IMR-90 (cell line): ENCODE measurements at regions not wholly inside any gene's neighbourhood (a gene's known extent, or its start where the extent isn't known, plus 50 kb on each side); places are given as distances from the start of the nearest gene placed in this dataset.

Source experiments
- ATAC-seq: fragments of 200-7000 bp; cut with Tn5 transposase; 2 replicates; pipeline ENCODE4 v1.9.1; 2020; ENCODE audit warnings: low read depth, mild to moderate bottlenecking, moderate library complexity
- BruUV-seq: library from RNA; stranded (reverse); fragments of 400-500 nt; replicated peaks from 2 replicates; lab custom pipeline; 2021; lab: Mats Ljungman, UMichigan
- CTCF ChIA-PET: fragments of 300-600 bp; formaldehyde crosslinking; extraction: SDS; loops from one replicate; lab custom pipeline; 2021; ENCODE audit warnings: antibody characterized with exemption; lab: Yijun Ruan, JAX
- POLR2A ChIA-PET: fragments of 300-600 bp; sonication (Branson Sonifier 250); formaldehyde crosslinking; loops from one replicate; lab custom pipeline; 2022; ENCODE audit warnings: antibody characterized with exemption; ENCODE audit not compliant: unreplicated experiment; lab: Charles Lee
- DNase-seq: peaks from one replicate; pipeline ENCODE4 v3.0.0; 2013
- H2AFZ ChIP-seq: replicated peaks from 2 replicates; pipeline ENCODE3; 2013; ENCODE audit warnings: low read length, mild to moderate bottlenecking; ENCODE audit not compliant: poor library complexity
- H2AK5ac ChIP-seq: 2 replicates; pipeline ENCODE4 v1.6.1; 2013; ENCODE audit warnings: low read depth, low read length, inconsistent platforms
- H2AK9ac ChIP-seq: replicated peaks from 2 replicates; pipeline ENCODE3; 2013; ENCODE audit warnings: mild to moderate bottlenecking, low read depth, low read length, moderate library complexity; ENCODE audit not compliant: poor library complexity
- H2BK120ac ChIP-seq: 2 replicates; pipeline ENCODE4 v1.6.1; 2013; ENCODE audit warnings: low read depth, low read length, inconsistent platforms
- H2BK15ac ChIP-seq: 3 replicates; pipeline ENCODE4 v1.6.1; 2013; ENCODE audit warnings: low read depth, low read length, inconsistent platforms
- H2BK20ac ChIP-seq: 2 replicates; pipeline ENCODE4 v1.6.1; 2013; ENCODE audit warnings: low read depth, mild to moderate bottlenecking, inconsistent platforms, low read length, moderate library complexity
- H2BK5ac ChIP-seq: 2 replicates; pipeline ENCODE4 v1.6.1; 2013; ENCODE audit warnings: mild to moderate bottlenecking, low read depth, low read length, inconsistent platforms; ENCODE audit not compliant: poor library complexity, severe bottlenecking
- H3K14ac ChIP-seq: replicated peaks from 2 replicates; pipeline ENCODE4 v1.6.1; 2013; ENCODE audit warnings: low read depth, low read length, inconsistent platforms
- H3K18ac ChIP-seq: 2 replicates; pipeline ENCODE4 v1.6.1; 2013; ENCODE audit warnings: low read depth, low read length, control low read depth
- H3K23ac ChIP-seq: 2 replicates; pipeline ENCODE4 v1.6.1; 2013; ENCODE audit warnings: low read depth, low read length, inconsistent platforms
- H3K27ac ChIP-seq: 2 replicates; pipeline ENCODE4 v1.5.1; 2013; ENCODE audit warnings: mild to moderate bottlenecking, control low read depth, low read length; ENCODE audit not compliant: insufficient read depth
- H3K27me3 ChIP-seq: 2 replicates; pipeline ENCODE4 v1.6.1; 2013; ENCODE audit warnings: low read length; ENCODE audit not compliant: control insufficient read depth, insufficient read depth
- H3K36me3 ChIP-seq: 2 replicates; pipeline ENCODE4 v1.6.1; 2013; ENCODE audit warnings: low read length, mixed read lengths; ENCODE audit not compliant: control insufficient read depth, insufficient read depth
- H3K4ac ChIP-seq: 2 replicates; pipeline ENCODE4 v1.6.1; 2013; ENCODE audit warnings: low read depth, low read length, inconsistent platforms
- H3K4me1 ChIP-seq: 2 replicates; pipeline ENCODE4 v1.6.1; 2013; ENCODE audit warnings: low read length, mixed read lengths; ENCODE audit not compliant: control insufficient read depth, insufficient read depth
- H3K4me2 ChIP-seq: 2 replicates; pipeline ENCODE4 v1.6.1; 2013; ENCODE audit warnings: low read depth, mild to moderate bottlenecking, control low read depth, low read length, moderate library complexity
- H3K4me3 ChIP-seq: 2 replicates; pipeline ENCODE4 v1.5.1; 2013; ENCODE audit warnings: low read depth, mild to moderate bottlenecking, control low read depth, low read length, moderate library complexity; ENCODE audit not compliant: insufficient read depth
- H3K56ac ChIP-seq: 2 replicates; pipeline ENCODE4 v1.6.1; 2013; ENCODE audit warnings: low read length, inconsistent platforms; ENCODE audit not compliant: insufficient read depth; ENCODE audit errors: extremely low read depth
- H3K79me1 ChIP-seq, 2 experiments: 2 replicates each; pipeline ENCODE4 v1.6.1; 2013; ENCODE audit warnings: low read length in 2 of 2, inconsistent platforms in 1 of 2, low read depth in 1 of 2
- H3K9ac ChIP-seq: 2 replicates; pipeline ENCODE4 v1.6.1; 2013; ENCODE audit warnings: low read depth, low read length, control low read depth
- H3K9me1 ChIP-seq: 2 replicates; pipeline ENCODE4 v1.6.1; 2013; ENCODE audit warnings: low read length, inconsistent platforms; ENCODE audit not compliant: insufficient read depth
- H3K9me3 ChIP-seq: 2 replicates; pipeline ENCODE4 v1.6.1; 2013; ENCODE audit warnings: low read length; ENCODE audit not compliant: control insufficient read depth, insufficient read depth
- H4K20me1 ChIP-seq: 2 replicates; pipeline ENCODE4 v1.6.1; 2013; ENCODE audit warnings: low read length, inconsistent platforms; ENCODE audit not compliant: insufficient read depth
- H4K5ac ChIP-seq: 2 replicates; pipeline ENCODE4 v1.6.1; 2013; ENCODE audit warnings: mild to moderate bottlenecking, low read depth, low read length, control low read depth
- H4K8ac ChIP-seq, 2 experiments: 2 replicates each; pipeline ENCODE4 v1.6.1; 2013; ENCODE audit warnings: low read depth in 2 of 2, low read length in 2 of 2, control low read depth in 1 of 2, inconsistent platforms in 1 of 2
- H4K91ac ChIP-seq: 2 replicates; pipeline ENCODE4 v1.6.1; 2013; ENCODE audit warnings: low read depth, low read length, inconsistent platforms; ENCODE audit not compliant: insufficient read depth
- BHLHE40 ChIP-seq: fragments of 150-350 bp; IDR thresholded peaks from 2 replicates; pipeline ENCODE4 v1.6.1; 2016; ENCODE audit warnings: mild to moderate bottlenecking, low read depth, low read length
- MAFK ChIP-seq: IDR thresholded peaks from 2 replicates; pipeline ENCODE4 v1.6.1; 2012; ENCODE audit warnings: low read depth, low read length, improper control_type of control experiment
- MXI1 ChIP-seq: IDR thresholded peaks from 2 replicates; pipeline ENCODE4 v1.6.1; 2012; ENCODE audit warnings: low read depth, mild to moderate bottlenecking, low read length, moderate library complexity, borderline replicate concordance
- NFE2L2 ChIP-seq: fragments of 150-350 bp; IDR thresholded peaks from 2 replicates; pipeline ENCODE4 v1.6.1; 2016; ENCODE audit warnings: low read depth, mild to moderate bottlenecking, low read length
- RFX5 ChIP-seq: IDR thresholded peaks from 2 replicates; pipeline ENCODE4 v1.8.0; 2012; ENCODE audit warnings: low read depth, mild to moderate bottlenecking, low read length, moderate library complexity
- SMC3 ChIP-seq: fragments of 150-350 bp; IDR thresholded peaks from 2 replicates; pipeline ENCODE4 v1.6.1; 2016; ENCODE audit warnings: low read depth, mild to moderate bottlenecking, antibody characterized with exemption, low read length, moderate library complexity
- WGBS, 2 experiments: methylation state at CpG; one replicate each; pipeline versions ENCODE4 v1.1.5 to v1.1.7; 2013; ENCODE audit warnings: missing lambda C conversion rate in 2 of 2; ENCODE audit not compliant: insufficient read length in 1 of 2; ENCODE audit errors: extremely low coverage in 2 of 2; 5-methylcytosine and 5-hydroxymethylcytosine counted together
- dilution Hi-C: fragments of 300-500 bp; cut with HindIII; formaldehyde crosslinking; loops from one replicate; pipeline ENCODE4 v1.14.3; 2018; ENCODE audit warnings: low sequenced_read_pairs; ENCODE audit not compliant: unreplicated experiment
- in situ Hi-C: fragments of 300-500 bp; cut with MboI; formaldehyde crosslinking; loops from 3 replicates; pipeline ENCODE4 v1.14.3; 2019; ENCODE audit warnings: low sequenced_read_pairs, inconsistent platforms, mixed read lengths
- intact Hi-C: fragments of 100-400 bp; cut with micrococcal nuclease; formaldehyde crosslinking; loops from 2 replicates; pipeline ENCODE4 v1.10.0; 2022
- TF ChIP-seq, protein P1 (sequence below): conservative IDR thresholded peaks from 2 replicates; pipeline ENCODE4 v1.5.1; 2012; ENCODE audit warnings: mild to moderate bottlenecking, low read depth, low read length, improper control_type of control experiment
- TF ChIP-seq, protein P2 (sequence below): fragments of 150-350 bp; IDR thresholded peaks from 2 replicates; pipeline ENCODE4 v1.6.1; 2017; ENCODE audit warnings: mild to moderate bottlenecking, antibody characterized with exemption, low read length, low read depth

GRCh38 chr2:10499911-10500521 lies 51.9 kb upstream of the ODC1 start:
- Histone ChIP-seq H3K27me3 (peaks cover 48% of the 10 kb centered on the region), H3K9ac (no peak overlapping the region), H3K9me1 (peaks cover 2% of the 10 kb centered on the region; the same call in 1 of the 2 replicates), H4K20me1 (peaks cover 10% of the 10 kb centered on the region), H3K56ac (no peak overlapping the region), H4K91ac (no peak overlapping the region), H3K4me3 (no peak overlapping the region), H3K23ac (no peak overlapping the region), H3K4me2 (no peak overlapping the region), H3K36me3 (no peaks in the 10 kb centered on the region), H2AK5ac (no peak overlapping the region), H3K9me3 (no peaks in the 10 kb centered on the region), H2AFZ (no peak overlapping the region), H3K4me1 (peaks cover 5% of the 10 kb centered on the region), H3K18ac (no peak overlapping the region), H2BK15ac (no peak overlapping the region), H3K27ac (no peak overlapping the region), H2AK9ac (peak overlapping the region; percentile 50), H3K4ac (no peak overlapping the region), H4K5ac (no peak overlapping the region), H2BK20ac (no peak overlapping the region), H4K8ac (no peak overlapping the region), H3K14ac (no peak overlapping the region), H3K79me1 (no peaks in the 10 kb centered on the region), H2BK5ac (no peak overlapping the region), H2BK120ac (no peak overlapping the region)
- no peak for ATAC-seq
- intact Hi-C loops (no loop called here), in situ Hi-C loops (no loop called here), dilution Hi-C loops (no loop called here)
- BruUV-seq = no TSS peak
- no peak for DNase-seq
- POLR2A ChIA-PET = no interaction called here
- 90% methylated on average over 8 of the region's 16 CpGs; no CpG with 5 or more reads in 1 of the 2 experiments for WGBS, 2 experiments
- CTCF ChIA-PET = no interaction called here
- TF ChIP-seq MXI1 = no peak
- TF ChIP-seq BHLHE40 = no peak
- TF ChIP-seq RFX5 = no peak
- TF ChIP-seq, protein P1, sequence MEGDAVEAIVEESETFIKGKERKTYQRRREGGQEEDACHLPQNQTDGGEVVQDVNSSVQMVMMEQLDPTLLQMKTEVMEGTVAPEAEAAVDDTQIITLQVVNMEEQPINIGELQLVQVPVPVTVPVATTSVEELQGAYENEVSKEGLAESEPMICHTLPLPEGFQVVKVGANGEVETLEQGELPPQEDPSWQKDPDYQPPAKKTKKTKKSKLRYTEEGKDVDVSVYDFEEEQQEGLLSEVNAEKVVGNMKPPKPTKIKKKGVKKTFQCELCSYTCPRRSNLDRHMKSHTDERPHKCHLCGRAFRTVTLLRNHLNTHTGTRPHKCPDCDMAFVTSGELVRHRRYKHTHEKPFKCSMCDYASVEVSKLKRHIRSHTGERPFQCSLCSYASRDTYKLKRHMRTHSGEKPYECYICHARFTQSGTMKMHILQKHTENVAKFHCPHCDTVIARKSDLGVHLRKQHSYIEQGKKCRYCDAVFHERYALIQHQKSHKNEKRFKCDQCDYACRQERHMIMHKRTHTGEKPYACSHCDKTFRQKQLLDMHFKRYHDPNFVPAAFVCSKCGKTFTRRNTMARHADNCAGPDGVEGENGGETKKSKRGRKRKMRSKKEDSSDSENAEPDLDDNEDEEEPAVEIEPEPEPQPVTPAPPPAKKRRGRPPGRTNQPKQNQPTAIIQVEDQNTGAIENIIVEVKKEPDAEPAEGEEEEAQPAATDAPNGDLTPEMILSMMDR = no peak
- TF ChIP-seq NFE2L2 = no peak
- TF ChIP-seq, protein P2, sequence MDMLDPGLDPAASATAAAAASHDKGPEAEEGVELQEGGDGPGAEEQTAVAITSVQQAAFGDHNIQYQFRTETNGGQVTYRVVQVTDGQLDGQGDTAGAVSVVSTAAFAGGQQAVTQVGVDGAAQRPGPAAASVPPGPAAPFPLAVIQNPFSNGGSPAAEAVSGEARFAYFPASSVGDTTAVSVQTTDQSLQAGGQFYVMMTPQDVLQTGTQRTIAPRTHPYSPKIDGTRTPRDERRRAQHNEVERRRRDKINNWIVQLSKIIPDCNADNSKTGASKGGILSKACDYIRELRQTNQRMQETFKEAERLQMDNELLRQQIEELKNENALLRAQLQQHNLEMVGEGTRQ = no peak
- TF ChIP-seq SMC3 = no peak
- TF ChIP-seq MAFK = no peak
